Osteocyte (in vitro differentiated cells): ENCODE measurements at regions not wholly inside any gene's neighbourhood (a gene's known extent, or its start where the extent isn't known, plus 50 kb on each side); places are given as distances from the start of the nearest gene placed in this dataset.

Experiments used
- DNase-seq: peaks from one replicate; pipeline ENCODE4 v3.0.0; 2021; ENCODE audit warnings: mixed read lengths; ENCODE audit not compliant: unreplicated experiment; ENCODE audit errors: extremely low spot score
- H3K27ac Mint-ChIP-seq: one replicate; pipeline ENCODE4 v1.8.0; 2021; ENCODE audit warnings: mild to moderate bottlenecking, mixed read lengths; ENCODE audit not compliant: unreplicated experiment
- H3K27me3 Mint-ChIP-seq: one replicate; pipeline ENCODE4 v1.8.0; 2021; ENCODE audit warnings: mixed read lengths; ENCODE audit not compliant: unreplicated experiment
- H3K36me3 Mint-ChIP-seq: one replicate; pipeline ENCODE4 v1.8.0; 2021; ENCODE audit warnings: mixed read lengths; ENCODE audit not compliant: unreplicated experiment
- H3K4me1 Mint-ChIP-seq: one replicate; pipeline ENCODE4 v1.8.0; 2021; ENCODE audit warnings: mixed read lengths; ENCODE audit not compliant: unreplicated experiment
- H3K4me3 Mint-ChIP-seq: one replicate; pipeline ENCODE4 v1.8.0; 2021; ENCODE audit warnings: mild to moderate bottlenecking, moderate library complexity, mixed read lengths; ENCODE audit not compliant: unreplicated experiment
- H3K9me3 Mint-ChIP-seq: one replicate; pipeline ENCODE4 v1.8.0; 2021; ENCODE audit warnings: mixed read lengths; ENCODE audit not compliant: unreplicated experiment
- CTCF ChIP-seq: fragments of 200-600 bp; sonication (generic); IDR thresholded peaks from 2 replicates; pipeline ENCODE4 v1.5.0; 2021; ENCODE audit warnings: antibody characterized with exemption, mild to moderate bottlenecking, moderate library complexity

- no peak for DNase-seq
- H3K4me3 Mint-ChIP-seq = no peak overlapping the region
- no peaks in the 10 kb centered on the region for H3K4me1 Mint-ChIP-seq
- no peak for TF ChIP-seq CTCF
- H3K36me3 Mint-ChIP-seq = no peaks in the 10 kb centered on the region
- H3K27me3 Mint-ChIP-seq = peaks cover 32% of the 10 kb centered on the region
- no peaks in the 10 kb centered on the region for H3K9me3 Mint-ChIP-seq
- H3K27ac Mint-ChIP-seq = no peak overlapping the region
These were observed 147.0 kb upstream of the OSR1 start for GRCh38 chr2:19505199-19506136.

GRCh38 chr2:19504400-19505198, 146.2 kb upstream of the OSR1 start:
- no peak for DNase-seq
- Mint-ChIP-seq H3K4me1 (no peaks in the 10 kb centered on the region), H3K27me3 (peaks cover 30% of the 10 kb centered on the region), H3K9me3 (no peaks in the 10 kb centered on the region), H3K4me3 (no peak overlapping the region), H3K36me3 (no peaks in the 10 kb centered on the region), H3K27ac (no peak overlapping the region)
- TF ChIP-seq CTCF = no peak

GRCh38 chr2:19503915-19504314, 145.5 kb upstream of the OSR1 start:
- TF ChIP-seq CTCF = no peak
- no peak overlapping the region for H3K27ac Mint-ChIP-seq

GRCh38 chr2:19503406-19503805, 145.0 kb upstream of the OSR1 start:
- TF ChIP-seq CTCF = no peak
- Mint-ChIP-seq H3K27me3 (peaks cover 27% of the 10 kb centered on the region), H3K9me3 (no peaks in the 10 kb centered on the region), H3K27ac (no peak overlapping the region), H3K36me3 (no peaks in the 10 kb centered on the region), H3K4me1 (no peaks in the 10 kb centered on the region), H3K4me3 (no peak overlapping the region)
- DNase-seq = no peak

More at GRCh38 chr2:19503915-19504314, 145.5 kb upstream of the OSR1 start:
- Mint-ChIP-seq H3K27me3 (peaks cover 28% of the 10 kb centered on the region), H3K4me1 (no peaks in the 10 kb centered on the region), H3K36me3 (no peaks in the 10 kb centered on the region), H3K4me3 (no peak overlapping the region), H3K9me3 (no peaks in the 10 kb centered on the region)
- DNase-seq = no peak

- no peaks in the 10 kb centered on the region for H3K4me1 Mint-ChIP-seq
- DNase-seq = no peak
- H3K36me3 Mint-ChIP-seq = no peaks in the 10 kb centered on the region
- no peak for TF ChIP-seq CTCF
- peaks cover 22% of the 10 kb centered on the region for H3K27me3 Mint-ChIP-seq
- no peak overlapping the region for H3K27ac Mint-ChIP-seq
- H3K4me3 Mint-ChIP-seq = no peak overlapping the region
- H3K9me3 Mint-ChIP-seq = no peaks in the 10 kb centered on the region
These were observed 141.7 kb upstream of the OSR1 start for GRCh38 chr2:19500126-19500525.
